ENCODE measurements at regions not wholly inside any gene's neighbourhood (a gene's known extent, or its start where the extent isn't known, plus 50 kb on each side); places are given as distances from the start of the nearest gene placed in this dataset.

- TF ChIP-seq CTCF (IDR thresholded peaks at IDR 0.05; ENCODE audit: borderline replicate concordance, insufficient read depth, low read depth, low read length) = no peak
- H3K4me3 ChIP-seq (ENCODE audit: low read depth, low read length) = no peak overlapping the region
These were observed 73.0 kb upstream of the NR3C2 start for GRCh38 chr4:148515248-148515647.

- TF ChIP-seq CTCF (IDR thresholded peaks at IDR 0.05; ENCODE audit: borderline replicate concordance, insufficient read depth, low read depth, low read length) = no peak
- H3K4me3 ChIP-seq (ENCODE audit: low read depth, low read length) = no peak overlapping the region
These were observed 72.4 kb upstream of the NR3C2 start for GRCh38 chr4:148514581-148514980.

- H3K4me3 ChIP-seq (ENCODE audit: low read depth, low read length) = no peak overlapping the region
- TF ChIP-seq CTCF (IDR thresholded peaks at IDR 0.05; ENCODE audit: borderline replicate concordance, insufficient read depth, low read depth, low read length) = no peak
These were observed 71.8 kb upstream of the NR3C2 start for GRCh38 chr4:148514041-148514440.

- H3K4me3 ChIP-seq (ENCODE audit: low read depth, low read length) = no peak overlapping the region
- no peak for TF ChIP-seq CTCF (IDR thresholded peaks at IDR 0.05; ENCODE audit: borderline replicate concordance, insufficient read depth, low read depth, low read length)
These were observed 68.0 kb upstream of the NR3C2 start for GRCh38 chr4:148510211-148510610.

- no peak overlapping the region for H3K4me3 ChIP-seq (ENCODE audit: low read depth, low read length)
- no peak for TF ChIP-seq CTCF (IDR thresholded peaks at IDR 0.05; ENCODE audit: borderline replicate concordance, insufficient read depth, low read depth, low read length)
These were observed 61.5 kb upstream of the NR3C2 start for GRCh38 chr4:148503681-148504080.

- no peak overlapping the region for H3K4me3 ChIP-seq (ENCODE audit: low read depth, low read length)
These were observed 55.0 kb upstream of the NR3C2 start for GRCh38 chr4:148497258-148497657.

GRCh38 chr4:148495463-148495862 lies 53.2 kb upstream of the NR3C2 start:
- no peak overlapping the region for H3K4me3 ChIP-seq (ENCODE audit: low read depth, low read length)
- TF ChIP-seq CTCF (IDR thresholded peaks at IDR 0.05; ENCODE audit: borderline replicate concordance, insufficient read depth, low read depth, low read length) = no peak

More at GRCh38 chr4:148497258-148497657, 55.0 kb upstream of the NR3C2 start:
- no peak for TF ChIP-seq CTCF (IDR thresholded peaks at IDR 0.05; ENCODE audit: borderline replicate concordance, insufficient read depth, low read depth, low read length)
